Parathyroid adenoma (tissue), 2 donors: ENCODE measurements at regions not wholly inside any gene's neighbourhood (a gene's known extent, or its start where the extent isn't known, plus 50 kb on each side); places are given as distances from the start of the nearest gene placed in this dataset.

Source experiments
- H2AFZ ChIP-seq: fragments of 300-600 bp; sonication (generic); one replicate; pipeline ENCODE4 v1.7.0; 2017; ENCODE audit warnings: antibody characterized with exemption, mild to moderate bottlenecking
- H3K27ac ChIP-seq: fragments of 300-600 bp; sonication (generic); one replicate; pipeline ENCODE4 v1.7.0; 2017
- H3K27me3 ChIP-seq: fragments of 300-600 bp; sonication (generic); one replicate; pipeline ENCODE4 v1.7.0; 2017; ENCODE audit warnings: low read length; ENCODE audit not compliant: control insufficient read depth, insufficient read depth
- H3K36me3 ChIP-seq: fragments of 300-600 bp; sonication (generic); one replicate; pipeline ENCODE4 v1.7.0; 2017; ENCODE audit warnings: low read length; ENCODE audit not compliant: control insufficient read depth, insufficient read depth
- H3K4me1 ChIP-seq: fragments of 300-600 bp; sonication (generic); one replicate; pipeline ENCODE4 v1.7.0; 2017; ENCODE audit warnings: control low read depth
- H3K4me2 ChIP-seq: fragments of 300-600 bp; sonication (generic); one replicate; pipeline ENCODE4 v1.7.0; 2017; ENCODE audit warnings: low read length
- H3K4me3 ChIP-seq: fragments of 300-600 bp; sonication (generic); one replicate; pipeline ENCODE4 v1.7.0; 2017; ENCODE audit warnings: low read depth, low read length
- H3K79me2 ChIP-seq: fragments of 300-600 bp; sonication (generic); one replicate; pipeline ENCODE4 v1.7.0; 2017; ENCODE audit warnings: control low read depth
- H3K9ac ChIP-seq: fragments of 300-600 bp; sonication (generic); one replicate; pipeline ENCODE4 v1.7.0; 2017; ENCODE audit warnings: mild to moderate bottlenecking
- H3K9me3 ChIP-seq: fragments of 300-600 bp; sonication (generic); one replicate; pipeline ENCODE4 v1.7.0; 2017; ENCODE audit warnings: low read length; ENCODE audit not compliant: control insufficient read depth
- TF ChIP-seq, protein P1 (sequence below): fragments of 300-600 bp; sonication (generic); IDR thresholded peaks from one replicate; pipeline ENCODE4 v1.7.0; 2017; ENCODE audit warnings: antibody characterized with exemption, mild to moderate bottlenecking
- donor health status: primary hyperparathyroidism.

- Histone ChIP-seq H3K9ac (no peak overlapping the region), H3K4me2 (no peak overlapping the region), H3K27ac (no peak overlapping the region), H3K9me3 (no peaks in the 10 kb centered on the region), H3K79me2 (no peaks in the 10 kb centered on the region), H3K36me3 (no peaks in the 10 kb centered on the region), H3K27me3 (no peaks in the 10 kb centered on the region), H3K4me3 (no peak overlapping the region), H2AFZ (no peak overlapping the region), H3K4me1 (no peaks in the 10 kb centered on the region)
- TF ChIP-seq, protein P1, sequence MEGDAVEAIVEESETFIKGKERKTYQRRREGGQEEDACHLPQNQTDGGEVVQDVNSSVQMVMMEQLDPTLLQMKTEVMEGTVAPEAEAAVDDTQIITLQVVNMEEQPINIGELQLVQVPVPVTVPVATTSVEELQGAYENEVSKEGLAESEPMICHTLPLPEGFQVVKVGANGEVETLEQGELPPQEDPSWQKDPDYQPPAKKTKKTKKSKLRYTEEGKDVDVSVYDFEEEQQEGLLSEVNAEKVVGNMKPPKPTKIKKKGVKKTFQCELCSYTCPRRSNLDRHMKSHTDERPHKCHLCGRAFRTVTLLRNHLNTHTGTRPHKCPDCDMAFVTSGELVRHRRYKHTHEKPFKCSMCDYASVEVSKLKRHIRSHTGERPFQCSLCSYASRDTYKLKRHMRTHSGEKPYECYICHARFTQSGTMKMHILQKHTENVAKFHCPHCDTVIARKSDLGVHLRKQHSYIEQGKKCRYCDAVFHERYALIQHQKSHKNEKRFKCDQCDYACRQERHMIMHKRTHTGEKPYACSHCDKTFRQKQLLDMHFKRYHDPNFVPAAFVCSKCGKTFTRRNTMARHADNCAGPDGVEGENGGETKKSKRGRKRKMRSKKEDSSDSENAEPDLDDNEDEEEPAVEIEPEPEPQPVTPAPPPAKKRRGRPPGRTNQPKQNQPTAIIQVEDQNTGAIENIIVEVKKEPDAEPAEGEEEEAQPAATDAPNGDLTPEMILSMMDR = no peak
These were observed 245.4 kb downstream of the METTL4 start for GRCh38 chr18:2325933-2326332.

DNA sequence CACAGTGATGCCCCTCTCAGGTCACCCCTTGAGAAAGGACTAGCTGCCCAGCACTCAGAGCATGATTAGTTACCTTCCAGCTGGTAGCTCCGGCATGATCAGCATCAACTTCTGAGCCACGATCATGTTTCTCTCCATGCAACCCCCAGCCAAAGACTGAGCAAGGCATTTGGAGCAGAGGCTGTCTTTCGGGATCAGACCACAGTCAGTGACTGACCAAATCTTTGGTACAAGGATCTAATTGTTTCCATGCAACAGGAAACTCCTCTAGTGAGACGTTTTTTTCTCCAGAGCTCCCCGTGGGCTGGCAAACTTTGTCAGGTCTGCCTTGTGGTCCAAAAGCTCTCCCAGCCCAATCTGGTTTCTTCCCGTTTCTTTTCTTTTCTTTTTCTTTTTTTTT, 244.3 kb downstream of the METTL4 start:
- no peak overlapping the region for H3K4me3 ChIP-seq
- H3K79me2 ChIP-seq = no peaks in the 10 kb centered on the region
- no peak overlapping the region for H3K27ac ChIP-seq
- no peaks in the 10 kb centered on the region for H3K36me3 ChIP-seq
- H3K4me2 ChIP-seq = no peak overlapping the region
- no peak overlapping the region for H2AFZ ChIP-seq
- H3K9me3 ChIP-seq = no peaks in the 10 kb centered on the region
- TF ChIP-seq, protein P1 = no peak
- H3K9ac ChIP-seq = no peak overlapping the region
- no peaks in the 10 kb centered on the region for H3K27me3 ChIP-seq
- no peaks in the 10 kb centered on the region for H3K4me1 ChIP-seq

DNA sequence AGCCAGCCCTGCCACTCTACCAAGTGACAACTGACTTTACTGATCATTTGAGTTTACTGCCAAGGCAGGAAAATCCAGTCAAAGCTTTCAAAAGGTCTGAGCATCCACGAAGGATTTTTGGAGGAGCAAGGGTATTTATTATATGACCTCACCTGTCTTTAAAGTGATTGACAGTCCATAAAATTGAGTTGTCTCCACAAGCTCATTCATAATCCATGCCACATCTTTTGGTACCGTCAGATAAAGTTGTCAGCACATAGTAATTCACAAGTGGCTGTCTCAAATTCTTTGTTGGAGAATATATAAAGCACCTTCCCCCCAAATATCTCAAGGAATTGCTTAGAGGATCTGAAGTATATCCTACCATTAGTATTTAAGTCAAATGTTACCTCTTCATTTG, 240.5 kb downstream of the METTL4 start:
- H3K36me3 ChIP-seq = no peaks in the 10 kb centered on the region
- no peaks in the 10 kb centered on the region for H3K79me2 ChIP-seq
- no peaks in the 10 kb centered on the region for H3K27me3 ChIP-seq
- TF ChIP-seq, protein P1 = no peak
- no peak overlapping the region for H3K27ac ChIP-seq
- H3K9ac ChIP-seq = no peak overlapping the region
- H3K4me1 ChIP-seq = no peaks in the 10 kb centered on the region
- no peak overlapping the region for H3K4me2 ChIP-seq
- H3K9me3 ChIP-seq = no peaks in the 10 kb centered on the region
- H2AFZ ChIP-seq = no peak overlapping the region
- no peak overlapping the region for H3K4me3 ChIP-seq

- Histone ChIP-seq H3K4me3 (no peak overlapping the region), H2AFZ (no peak overlapping the region), H3K4me1 (no peaks in the 10 kb centered on the region), H3K27ac (no peak overlapping the region), H3K4me2 (no peak overlapping the region), H3K27me3 (no peaks in the 10 kb centered on the region), H3K9me3 (no peaks in the 10 kb centered on the region), H3K36me3 (no peaks in the 10 kb centered on the region), H3K9ac (no peak overlapping the region), H3K79me2 (no peaks in the 10 kb centered on the region)
- TF ChIP-seq, protein P1 = no peak
These were observed 239.8 kb downstream of the METTL4 start for GRCh38 chr18:2331491-2331890.

DNA sequence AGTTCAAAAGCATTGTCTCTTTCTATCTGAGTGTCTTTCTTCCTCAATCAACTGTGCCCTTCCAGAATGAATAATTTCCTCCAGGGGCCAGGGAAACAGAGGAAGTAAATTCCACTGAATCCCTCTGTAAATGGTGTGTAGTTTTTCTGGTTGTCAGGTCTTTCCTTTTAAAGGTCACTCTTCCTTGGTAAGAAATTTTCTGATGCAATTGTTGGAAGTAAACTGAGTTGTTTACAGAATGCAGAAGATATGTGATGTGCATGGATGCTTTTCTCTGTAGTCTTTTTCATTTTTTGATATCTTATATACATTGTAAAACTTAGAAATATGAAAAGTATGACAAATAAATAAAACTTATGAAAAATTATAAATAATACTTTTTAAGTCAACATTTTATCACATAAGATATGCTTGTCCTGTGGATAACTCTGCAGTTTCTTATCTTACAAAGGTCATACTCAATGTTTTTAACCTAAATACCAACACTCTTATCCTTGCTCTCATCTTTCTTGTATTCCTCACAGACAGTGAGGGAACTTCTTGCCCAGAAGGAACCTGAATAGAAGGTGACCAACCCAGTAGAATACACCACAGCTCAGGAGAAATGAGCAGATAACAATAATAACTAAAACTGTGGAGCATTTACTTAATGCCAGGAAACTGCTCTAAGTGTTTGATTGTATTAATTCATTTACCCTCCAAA, 234.5 kb downstream of the METTL4 start:
- no peak overlapping the region for H3K9ac ChIP-seq
- no peaks in the 10 kb centered on the region for H3K79me2 ChIP-seq
- no peaks in the 10 kb centered on the region for H3K27me3 ChIP-seq
- H3K4me2 ChIP-seq = no peak overlapping the region
- H3K27ac ChIP-seq = no peak overlapping the region
- no peak overlapping the region for H2AFZ ChIP-seq
- no peaks in the 10 kb centered on the region for H3K36me3 ChIP-seq
- TF ChIP-seq, protein P1 = no peak
- H3K4me1 ChIP-seq = no peaks in the 10 kb centered on the region
- H3K9me3 ChIP-seq = no peaks in the 10 kb centered on the region
- H3K4me3 ChIP-seq = no peak overlapping the region
